GM21423 (cell line): ENCODE measurements at regions not wholly inside any gene's neighbourhood (a gene's known extent, or its start where the extent isn't known, plus 50 kb on each side); places are given as distances from the start of the nearest gene placed in this dataset.
"Not testable (repeated sequence)": the region's sequence is repeated elsewhere in the genome, so short reads cannot be mapped to it uniquely, and the experiment has no call there.

Experiments
- ATAC-seq: cut with Tn5 transposase; IDR thresholded peaks from one replicate; pipeline ENCODE4 v1.9.1; 2021; ENCODE audit warnings: mild to moderate bottlenecking, moderate library complexity; ENCODE audit not compliant: unreplicated experiment

DNA sequence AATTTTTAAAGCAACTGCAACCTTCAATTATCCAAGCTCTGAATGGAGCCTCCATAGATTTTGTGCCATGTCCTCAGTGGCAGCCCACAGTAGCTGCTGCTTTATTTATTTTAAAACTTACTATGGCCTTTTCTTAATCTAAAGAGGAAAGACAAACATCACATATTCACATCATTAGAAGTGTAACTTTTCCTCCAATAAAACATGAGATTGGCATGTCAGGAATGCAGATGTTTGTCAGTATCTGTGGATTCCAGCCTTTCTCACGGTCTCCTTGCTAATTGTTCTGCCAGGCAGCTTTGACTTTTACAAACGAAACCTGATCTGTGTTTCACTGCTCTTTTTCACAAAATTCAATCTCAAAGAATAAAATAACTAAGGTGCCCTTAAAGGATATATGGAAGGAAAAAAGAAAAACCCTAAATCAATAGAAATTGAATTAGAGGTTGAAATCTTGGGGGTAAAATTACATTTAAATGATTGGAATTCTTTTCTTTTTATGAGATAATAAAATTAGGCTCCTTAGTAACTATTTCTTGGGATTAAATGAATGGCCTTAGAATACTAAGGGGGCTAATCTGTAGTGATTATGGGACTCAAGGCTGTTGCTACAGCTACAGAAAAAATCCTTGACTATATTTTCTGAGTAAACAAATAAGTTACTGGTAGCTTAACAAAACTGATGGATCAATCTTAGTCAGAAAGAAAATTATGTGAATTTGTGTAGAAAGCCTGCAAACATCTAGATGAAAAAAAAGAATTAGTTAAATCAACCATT is 151.3 kb downstream of the RTL9 start:
- no peak for ATAC-seq

DNA sequence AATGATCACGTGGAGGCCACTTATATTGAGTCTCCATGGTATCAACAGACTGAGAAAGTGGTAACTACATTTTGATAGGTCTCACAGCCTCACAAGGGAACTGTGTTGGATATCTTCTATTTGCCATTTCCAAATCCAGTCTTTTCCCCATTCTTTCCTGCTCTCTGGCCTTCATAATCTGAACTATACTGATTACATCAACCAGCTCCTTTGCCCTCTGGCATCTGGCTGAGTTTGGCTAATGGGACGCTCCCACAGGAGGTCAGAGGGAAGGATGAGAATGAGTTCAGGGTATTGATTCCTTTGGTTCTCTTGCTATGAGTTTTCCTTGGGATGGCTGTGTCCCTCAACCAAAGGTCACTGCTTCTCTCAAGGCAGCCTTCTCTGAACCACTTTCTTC is 152.6 kb downstream of the RTL9 start:
- ATAC-seq, result no peak

DNA sequence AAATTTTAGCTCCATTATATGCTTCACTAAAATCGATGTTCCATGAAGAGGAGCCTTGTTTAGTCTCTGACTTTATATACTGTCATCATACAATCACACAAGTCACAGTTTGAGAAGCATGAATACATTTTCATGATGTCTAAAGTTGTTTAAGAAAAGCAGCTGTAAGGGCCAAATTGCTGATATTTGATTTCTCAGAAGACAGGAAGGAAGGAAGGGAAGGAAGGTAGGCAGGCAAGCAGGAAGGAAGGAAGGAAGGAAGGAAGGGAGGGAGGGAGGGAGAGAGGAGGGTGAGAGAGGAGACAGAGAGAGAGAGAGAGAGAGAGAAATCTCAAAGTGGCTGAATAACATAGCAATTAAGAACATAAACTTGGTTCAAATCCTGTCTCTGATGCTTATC is 153.7 kb downstream of the RTL9 start:
- no peak for ATAC-seq

DNA sequence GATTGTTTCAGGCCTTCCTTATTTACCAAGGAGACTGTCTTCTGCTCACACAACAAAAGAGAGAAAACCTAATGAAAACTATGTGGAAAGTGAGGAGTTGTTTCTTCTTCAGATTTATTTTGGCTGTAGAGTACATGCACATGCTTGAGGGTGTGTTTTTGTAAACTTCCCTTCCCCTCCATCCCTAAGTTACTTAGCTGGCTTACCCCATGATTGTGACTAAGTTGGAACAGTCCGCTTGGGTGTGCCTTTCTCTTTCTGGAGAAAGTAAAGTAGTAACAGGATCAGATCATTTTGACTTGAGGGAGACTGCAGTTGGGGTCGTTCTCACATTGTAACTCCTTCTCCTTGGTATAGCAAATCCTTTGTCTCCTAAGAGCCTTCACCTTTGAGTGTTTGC is 155.9 kb downstream of the RTL9 start:
- ATAC-seq, result no peak

DNA sequence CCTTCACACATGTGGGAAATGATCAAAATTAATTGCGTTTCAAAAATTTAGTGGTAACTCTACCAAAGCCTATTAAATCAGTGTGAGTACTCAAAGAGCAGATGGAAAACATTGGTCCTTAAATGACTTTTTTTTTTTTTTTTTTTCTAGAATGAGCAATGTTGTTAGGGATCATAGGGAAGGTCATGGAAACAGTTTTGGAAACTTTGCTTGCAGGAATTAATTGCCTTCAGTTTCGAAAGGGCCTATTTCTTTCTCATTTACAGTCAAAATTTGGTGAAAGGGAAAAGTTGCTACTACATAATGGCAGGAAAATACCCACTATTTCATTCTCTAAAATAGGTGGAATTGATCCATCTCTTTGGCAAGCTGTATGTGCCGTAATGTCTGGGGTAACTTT is 160.9 kb downstream of the RTL9 start:
- no peak for ATAC-seq

DNA sequence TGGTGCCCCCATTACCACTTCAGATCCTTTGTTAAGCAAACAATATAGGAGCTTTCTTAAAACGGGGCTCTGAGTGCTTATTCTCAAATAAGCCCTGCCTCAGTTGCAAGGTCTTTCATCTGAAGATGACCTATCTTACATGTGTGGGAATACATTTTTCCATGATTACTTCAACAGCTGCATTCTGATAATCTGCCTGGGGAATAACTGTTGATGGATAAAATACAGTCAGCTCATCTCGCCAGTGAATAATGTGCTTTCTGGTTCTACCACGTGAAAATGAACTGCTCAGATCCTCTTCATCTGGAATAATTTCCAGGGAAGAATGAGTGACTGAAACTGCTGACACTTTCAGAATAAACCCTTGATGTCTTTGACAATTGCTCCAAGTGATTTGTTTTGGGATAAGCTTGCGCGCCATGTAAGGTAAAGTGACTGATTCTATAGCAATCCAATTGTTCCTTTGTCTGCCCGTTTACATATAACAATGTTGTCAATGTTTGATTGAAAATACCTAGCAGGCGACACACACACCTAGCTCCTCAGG is 161.3 kb downstream of the RTL9 start:
- ATAC-seq, result no peak

DNA sequence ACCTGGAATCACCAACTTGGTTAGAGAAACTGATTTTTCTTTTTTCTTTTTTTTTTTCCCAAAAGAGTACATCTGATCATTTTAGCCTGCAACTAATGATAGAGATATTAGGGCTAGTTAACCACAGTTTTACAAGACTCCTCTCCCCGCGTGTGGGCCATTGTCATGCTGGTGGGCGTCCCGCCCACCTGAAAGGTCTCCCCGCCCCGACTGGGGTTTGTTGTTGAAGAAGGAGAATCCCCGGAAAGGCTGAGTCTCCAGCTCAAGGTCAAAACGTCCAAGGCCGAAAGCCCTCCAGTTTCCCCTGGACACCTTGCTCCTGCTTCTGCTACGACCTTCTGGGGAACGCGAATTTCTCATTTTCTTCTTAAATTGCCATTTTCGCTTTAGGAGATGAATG is 162.0 kb downstream of the RTL9 start:
- not testable (repeated sequence) for ATAC-seq

DNA sequence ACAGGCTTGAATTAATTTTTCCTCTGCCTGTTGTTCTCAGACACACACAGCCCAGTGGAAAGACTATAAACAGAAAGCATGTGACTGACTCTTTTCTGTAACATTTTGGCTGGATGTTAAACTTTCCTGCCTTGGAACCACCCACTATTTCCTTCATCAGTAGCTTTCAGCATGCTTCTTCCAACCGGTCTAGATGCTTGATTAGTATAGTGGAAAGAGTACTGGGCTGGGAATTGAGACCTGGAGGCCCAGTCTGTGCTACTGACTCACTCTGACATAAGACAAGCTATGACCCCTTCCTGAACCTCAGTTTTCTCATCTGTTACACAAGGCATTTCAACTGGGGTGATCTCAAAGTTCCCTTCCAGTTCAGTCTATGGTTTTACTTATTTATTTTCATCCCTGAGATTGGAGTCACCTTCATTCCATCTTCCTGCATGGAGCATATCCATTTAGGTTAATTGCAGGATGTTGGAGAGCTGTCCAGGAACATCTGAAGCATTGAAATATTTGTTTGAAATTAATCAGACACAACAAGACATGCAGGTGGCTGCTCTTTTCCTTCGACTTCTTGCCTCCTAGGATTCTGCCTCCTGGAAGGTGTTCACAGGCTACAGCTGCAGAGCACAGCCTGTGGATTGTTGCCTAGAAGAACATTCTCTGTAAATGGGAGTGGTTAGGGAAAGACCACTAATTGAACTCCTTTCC is 173.4 kb downstream of the RTL9 start:
- ATAC-seq, result no peak

DNA sequence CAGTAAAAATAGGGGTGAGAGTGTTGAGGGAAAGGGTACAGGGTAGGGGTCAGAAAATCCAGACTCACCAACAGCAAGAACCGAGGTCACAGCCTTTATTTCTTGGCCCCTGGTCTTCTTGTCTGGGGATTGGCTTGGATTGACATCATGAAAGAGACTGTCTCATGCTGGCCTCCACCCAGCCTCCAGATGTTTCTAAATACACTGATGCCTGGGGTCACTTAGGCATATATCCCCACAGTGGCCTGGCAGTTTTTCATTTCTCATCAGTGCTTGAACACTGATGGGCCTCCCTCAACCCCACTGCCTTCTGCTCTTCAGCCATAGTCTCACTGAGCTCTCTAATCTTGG is 173.9 kb downstream of the RTL9 start:
- ATAC-seq, result no peak

DNA sequence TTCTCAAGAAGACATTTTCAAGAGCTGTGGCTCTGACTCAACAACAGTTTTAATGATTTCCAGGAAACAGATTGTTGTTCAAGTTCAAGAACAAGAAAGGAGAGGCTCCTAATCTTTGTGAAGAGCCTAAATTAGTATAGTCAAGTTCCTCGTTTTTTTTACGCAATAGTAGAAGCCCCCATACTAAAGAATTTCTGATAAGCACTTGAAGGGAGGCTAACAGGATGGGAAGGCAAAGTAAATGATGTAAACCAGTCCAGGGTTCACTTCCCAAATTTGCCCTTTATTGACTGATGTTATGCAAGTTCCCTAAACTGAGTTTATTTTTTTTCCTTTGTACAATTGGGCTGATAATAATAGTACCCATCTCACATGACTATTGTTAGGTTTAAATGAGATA is 178.2 kb downstream of the RTL9 start:
- no peak for ATAC-seq

DNA sequence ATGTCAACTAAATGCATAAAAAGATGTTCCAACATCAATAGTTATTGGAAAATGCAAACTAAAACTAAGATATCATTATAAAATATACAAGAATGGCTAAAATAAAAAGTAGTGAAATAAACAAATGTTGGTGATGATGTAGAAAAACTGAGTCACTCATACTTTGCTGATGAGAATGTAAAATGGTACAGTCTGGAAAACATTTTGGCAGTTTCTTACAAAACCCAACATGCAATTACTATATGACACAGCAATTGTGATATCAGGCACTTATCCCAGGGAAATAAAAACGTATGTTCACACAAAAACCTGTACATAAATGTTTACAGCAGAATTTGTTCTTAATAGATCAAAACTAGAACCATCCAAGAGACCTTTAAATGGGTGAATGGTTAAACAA is 182.6 kb downstream of the RTL9 start:
- no peak for ATAC-seq

DNA sequence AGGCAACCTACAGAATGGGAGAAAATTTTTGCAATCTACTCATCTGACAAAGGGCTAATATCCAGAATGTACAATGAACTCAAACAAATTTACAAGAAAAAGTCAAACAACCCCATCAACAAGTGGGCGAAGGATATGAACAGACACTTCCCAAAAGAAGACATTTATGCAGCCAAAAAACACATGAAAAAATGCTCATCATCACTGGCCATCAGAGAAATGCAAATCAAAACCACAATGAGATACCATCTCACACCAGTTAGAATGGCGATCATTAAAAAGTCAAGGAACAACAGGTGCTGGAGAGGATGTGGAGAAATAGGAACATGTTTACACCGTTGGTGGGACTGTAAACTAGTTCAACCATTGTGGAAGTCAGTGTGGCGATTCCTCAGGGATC is 192.2 kb downstream of the RTL9 start:
- not testable (repeated sequence) for ATAC-seq

DNA sequence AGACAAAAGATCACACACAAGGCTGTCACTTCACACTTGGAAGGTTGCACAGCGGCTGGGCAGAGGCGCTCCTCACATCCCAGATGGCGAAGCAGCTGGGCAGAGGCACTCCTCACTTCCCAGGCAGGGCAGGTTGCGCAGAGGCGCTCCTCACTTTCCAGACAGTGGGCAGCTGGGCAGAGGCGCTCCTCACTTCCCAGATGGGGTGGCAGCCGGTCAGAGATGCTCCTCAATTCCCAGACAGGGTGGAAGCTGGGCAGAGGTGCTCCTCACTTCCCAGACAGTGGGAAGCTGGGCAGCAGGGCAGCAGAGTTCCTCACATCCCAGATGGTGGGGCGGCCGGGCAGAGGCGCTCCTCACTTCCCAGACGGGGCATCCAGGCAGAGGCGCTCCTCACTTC is 199.2 kb downstream of the RTL9 start:
- ATAC-seq, result no peak

DNA sequence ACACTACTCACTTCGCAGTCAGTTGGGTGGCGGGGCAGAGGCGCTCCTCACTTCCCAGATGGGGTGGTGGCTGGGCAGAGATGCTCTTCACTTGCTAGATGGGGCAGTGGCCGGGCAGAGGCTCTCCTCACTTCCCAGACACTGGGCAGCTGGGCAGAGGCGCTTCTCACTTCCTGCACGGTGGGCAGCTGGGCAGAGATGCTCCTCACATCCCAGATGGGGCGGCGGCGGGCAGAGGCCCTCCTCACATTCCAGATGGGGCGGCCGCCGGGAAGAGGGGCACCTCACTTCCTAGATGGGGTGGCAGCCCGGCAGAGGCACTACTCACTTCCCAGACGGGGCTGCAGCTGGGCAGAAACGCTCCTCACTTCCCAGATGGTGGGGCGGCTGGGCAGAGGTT is 199.8 kb downstream of the RTL9 start:
- ATAC-seq, result no peak

DNA sequence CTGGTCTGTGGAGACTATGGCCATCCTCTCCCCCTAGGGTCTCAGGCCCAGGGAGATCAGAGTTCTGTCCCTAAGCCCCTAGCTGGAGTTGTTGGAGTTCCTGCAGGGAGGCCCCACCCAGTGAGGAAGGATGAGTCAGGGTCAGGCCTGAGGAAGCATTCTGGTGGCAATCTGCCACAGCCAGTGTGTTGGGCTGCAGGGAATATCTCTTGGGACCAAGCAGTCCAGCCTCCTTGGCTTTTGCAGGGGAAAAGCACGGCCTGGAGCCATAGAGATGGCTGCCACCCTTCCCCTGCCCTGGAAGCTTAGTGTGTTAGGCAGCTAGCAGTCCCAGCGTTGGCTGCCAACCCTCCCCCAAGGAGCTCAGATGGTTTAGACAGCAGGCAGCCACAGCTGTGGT is 202.4 kb downstream of the RTL9 start:
- ATAC-seq, result no peak

DNA sequence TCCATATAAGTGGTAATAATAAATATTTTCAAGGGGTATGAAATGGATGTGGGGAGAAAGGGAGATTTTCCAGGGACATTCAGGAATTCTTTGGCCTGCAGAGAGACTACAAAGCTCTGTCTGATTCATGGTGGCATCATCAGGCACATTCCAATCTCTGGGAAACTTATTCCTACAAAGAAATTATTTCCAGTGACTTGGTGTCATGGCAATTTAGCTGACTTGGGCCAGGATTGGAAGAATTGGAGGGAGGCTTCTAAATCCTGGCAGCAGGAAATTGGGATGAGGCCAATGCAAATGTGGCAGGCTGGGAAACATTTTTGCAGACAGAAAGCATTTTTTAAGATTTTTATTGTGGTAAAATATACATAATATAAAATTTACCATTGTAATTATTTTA is 204.6 kb downstream of the RTL9 start:
- ATAC-seq, result no peak

DNA sequence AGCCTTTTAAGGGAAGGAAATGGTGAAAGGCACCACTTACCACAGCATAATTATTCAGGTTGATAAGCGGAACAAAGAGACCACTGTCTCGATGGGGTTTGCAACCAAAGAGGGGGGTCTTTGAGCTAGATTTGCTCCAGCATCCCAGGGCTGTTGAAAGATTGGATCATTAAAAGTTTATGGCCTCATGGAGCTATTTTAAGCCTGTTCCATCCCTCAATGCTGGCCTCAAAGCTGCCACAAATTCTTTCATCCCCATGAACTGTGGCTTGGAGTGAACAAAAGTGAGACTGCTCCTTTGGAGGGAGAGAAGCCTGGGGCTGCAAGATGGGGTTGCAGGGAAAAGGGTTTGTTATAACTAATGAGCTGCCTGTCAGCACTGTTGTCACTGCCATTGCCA is 209.8 kb downstream of the RTL9 start:
- ATAC-seq, result no peak

DNA sequence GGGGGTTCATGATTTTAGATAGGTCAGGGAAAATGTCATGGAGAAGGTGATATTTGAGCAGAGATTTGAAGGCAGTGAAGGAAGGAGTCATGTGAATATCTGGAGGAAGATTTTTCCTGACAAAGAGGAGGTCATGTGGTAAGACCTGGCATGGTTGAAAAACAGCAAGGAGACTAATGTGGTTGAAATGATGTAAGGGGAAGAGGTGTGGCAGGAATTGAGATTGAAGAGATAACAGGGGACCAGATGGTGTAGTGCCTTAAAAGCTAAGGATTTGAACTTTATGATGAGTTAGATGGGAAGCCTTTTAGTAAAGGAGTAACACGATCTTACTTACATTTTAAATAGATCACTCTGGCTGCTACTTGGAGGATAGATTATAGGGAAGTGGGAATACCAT is 210.9 kb downstream of the RTL9 start:
- no peak for ATAC-seq

DNA sequence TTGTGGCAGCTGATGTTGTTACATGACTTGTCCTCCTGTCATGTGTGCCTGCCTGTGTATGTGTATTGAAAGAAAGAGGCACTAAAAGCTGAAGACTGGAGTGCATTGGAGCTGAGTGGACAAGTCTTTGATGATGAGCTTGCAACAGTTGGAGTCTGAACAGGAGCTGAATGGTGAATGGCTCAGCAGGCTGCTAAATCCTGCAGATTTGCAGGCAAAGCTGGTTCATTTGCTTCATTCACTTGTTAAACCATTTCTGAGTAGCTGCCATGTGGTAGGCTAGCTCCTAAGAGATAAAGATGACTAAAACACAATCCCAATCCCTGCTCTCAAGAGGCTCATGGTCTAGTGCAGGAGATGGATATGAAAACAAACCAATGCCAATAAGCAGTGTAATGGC is 217.3 kb downstream of the CHRDL1 start:
- no peak for ATAC-seq

DNA sequence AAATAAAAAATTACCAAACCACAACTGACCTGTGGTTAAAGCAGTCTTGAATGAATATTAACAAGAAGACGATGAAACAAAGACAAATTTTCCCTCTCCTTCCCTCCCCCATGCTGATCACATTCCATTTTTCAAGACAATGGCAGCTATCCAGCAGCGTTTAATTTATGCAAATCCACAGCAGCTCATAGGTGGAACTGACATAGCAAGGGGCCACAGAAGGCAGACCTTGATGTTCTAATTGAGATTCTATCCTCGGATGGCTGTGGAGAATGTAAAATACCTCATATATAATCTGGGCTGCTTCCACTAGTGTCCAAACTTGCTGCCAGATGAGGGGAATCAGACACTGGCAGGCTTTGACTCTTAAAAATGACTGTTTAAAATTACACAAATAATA is 211.5 kb downstream of the CHRDL1 start:
- ATAC-seq, result no peak

DNA sequence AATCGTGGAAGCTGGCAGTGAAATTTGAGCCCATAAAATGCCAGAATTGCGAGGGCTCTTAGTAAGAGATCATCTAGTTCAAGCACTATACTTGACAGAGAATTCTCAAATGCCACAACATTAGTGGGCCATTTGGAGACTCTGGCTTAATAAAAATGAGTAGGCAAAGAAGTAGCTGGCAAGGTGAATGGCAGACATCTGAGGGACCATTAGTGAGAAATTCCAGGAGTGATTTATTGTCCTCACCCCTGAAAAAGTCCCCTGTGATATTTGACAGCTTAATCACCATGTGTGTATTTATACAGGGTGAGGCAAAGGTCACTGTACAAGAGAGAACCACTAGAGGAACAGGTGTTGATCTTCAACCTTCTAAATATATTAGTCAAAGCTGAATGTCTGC is 207.5 kb downstream of the CHRDL1 start:
- ATAC-seq, result no peak

DNA sequence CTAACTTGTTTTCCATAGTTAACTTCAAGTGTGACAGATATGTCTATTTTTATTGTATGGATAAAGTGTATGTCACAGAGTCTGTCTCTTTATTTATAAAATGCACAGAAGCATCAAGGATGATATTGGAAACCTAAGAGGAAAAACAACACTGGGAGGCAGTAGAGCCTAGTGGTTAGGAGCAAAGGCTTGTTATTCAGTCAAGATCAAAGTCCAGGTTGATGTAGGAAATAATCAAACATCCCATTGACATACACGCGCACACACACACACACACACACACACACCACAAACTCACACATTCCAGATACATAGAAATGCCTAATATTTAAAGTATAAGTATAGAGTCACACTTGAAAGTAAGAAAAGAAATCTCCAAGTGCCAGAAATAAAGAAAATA is 206.8 kb downstream of the CHRDL1 start:
- ATAC-seq, result no peak
